HG03108 (cell line): ENCODE measurements at regions not wholly inside any gene's neighbourhood (a gene's known extent, or its start where the extent isn't known, plus 50 kb on each side); places are given as distances from the start of the nearest gene placed in this dataset.
"Not testable (repeated sequence)": the region's sequence is repeated elsewhere in the genome, so short reads cannot be mapped to it uniquely, and the experiment has no call there.

Experiments
- ATAC-seq: cut with Tn5 transposase; IDR thresholded peaks from one replicate; pipeline ENCODE4 v1.9.1; 2021; ENCODE audit warnings: moderate library complexity; ENCODE audit not compliant: unreplicated experiment

- no peak for ATAC-seq
Observed at GRCh38 chr17:31631766-31632165, 227.3 kb downstream of the COPRS start.

DNA sequence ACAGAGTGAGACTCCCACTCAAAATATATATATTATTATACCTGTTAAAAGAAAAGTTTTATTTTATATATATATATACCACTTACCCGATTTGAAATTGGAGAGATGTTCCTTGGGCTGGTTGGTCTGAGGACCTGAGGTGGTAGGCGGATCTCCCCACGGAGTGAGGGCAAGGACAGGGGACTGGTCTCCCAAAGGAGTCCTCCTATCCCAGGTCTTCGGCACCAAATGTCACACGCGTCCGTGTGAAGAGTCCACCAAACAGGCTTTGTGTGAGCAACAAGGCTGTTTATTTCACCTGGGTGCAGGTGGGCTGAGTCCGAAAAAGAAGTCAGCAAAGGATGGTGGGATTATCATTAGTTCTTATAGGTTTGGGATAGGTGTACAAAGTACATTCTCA is 228.2 kb downstream of the COPRS start:
- ATAC-seq: not testable (repeated sequence)

DNA sequence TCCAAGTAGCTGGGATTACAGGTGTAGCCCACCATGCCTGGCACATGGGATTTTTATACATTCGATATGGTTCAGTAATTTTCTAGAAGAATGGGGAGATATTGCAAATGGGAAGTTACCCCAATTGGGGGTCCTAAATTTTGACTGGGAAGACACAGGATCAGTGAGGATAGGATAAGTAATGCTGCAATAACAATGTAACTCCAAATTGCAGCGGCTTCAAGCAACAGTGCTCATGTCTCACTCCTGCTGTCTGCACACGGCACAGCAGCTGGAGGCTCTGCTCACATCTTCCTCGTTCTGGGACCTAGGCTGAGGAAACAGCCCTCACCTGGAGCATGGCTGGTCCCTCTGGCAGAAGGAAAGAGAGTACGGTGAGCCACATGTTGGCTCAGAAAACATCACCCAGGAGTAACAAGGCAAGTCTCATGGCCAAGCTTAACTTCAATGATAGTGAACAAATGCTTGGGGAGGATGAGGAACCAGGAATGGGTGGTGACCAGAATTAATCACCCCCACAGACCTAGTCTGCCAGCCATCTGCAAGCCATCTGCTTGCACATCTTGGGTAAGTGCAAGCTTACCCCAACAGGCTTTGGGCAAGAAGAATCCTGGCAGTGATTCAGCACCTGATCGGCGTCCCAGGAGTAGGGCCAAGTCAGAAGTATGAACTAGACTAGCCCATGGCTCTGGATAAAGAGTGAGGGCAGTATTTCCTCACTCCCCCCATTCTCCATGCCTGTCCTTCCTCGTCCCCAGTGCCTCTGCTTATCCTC is 229.2 kb downstream of the COPRS start:
- ATAC-seq: no peak

- ATAC-seq: no peak
Observed at GRCh38 chr17:31627960-31628359, 231.1 kb downstream of the COPRS start.

- ATAC-seq: no peak
Observed at GRCh38 chr17:31623990-31624389, 232.5 kb downstream of the RAB11FIP4 start.

DNA sequence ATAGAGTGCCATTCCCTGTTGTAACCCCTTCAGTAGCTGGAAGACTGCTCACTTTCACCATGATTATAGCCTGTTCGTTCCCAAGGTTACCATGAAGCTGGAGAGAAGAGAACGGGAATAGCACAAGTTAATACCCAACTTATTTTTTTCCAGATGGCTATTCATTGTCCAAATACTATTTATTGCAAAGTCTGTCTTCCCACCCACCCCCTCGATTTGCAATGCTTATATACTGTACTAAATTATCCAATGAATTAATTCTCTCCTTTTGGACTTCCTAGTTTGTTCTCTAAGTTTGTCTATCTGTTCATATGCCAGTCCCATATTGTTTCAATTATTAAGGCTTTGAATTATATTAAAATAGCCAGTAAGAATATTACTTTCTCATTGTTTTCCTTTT is 231.0 kb downstream of the RAB11FIP4 start:
- ATAC-seq: no peak

GRCh38 chr17:31621566-31621965 is 230.1 kb downstream of the RAB11FIP4 start:
- no peak for ATAC-seq

GRCh38 chr17:31611053-31611452 is 219.6 kb downstream of the RAB11FIP4 start:
- ATAC-seq: not testable (repeated sequence)

GRCh38 chr17:31609996-31610910 is 218.8 kb downstream of the RAB11FIP4 start:
- no peak for ATAC-seq

- no peak for ATAC-seq
Observed at GRCh38 chr17:31609331-31609730, 217.9 kb downstream of the RAB11FIP4 start.

GRCh38 chr17:31608659-31609254 is 217.3 kb downstream of the RAB11FIP4 start:
- no peak for ATAC-seq

GRCh38 chr17:31605761-31606160 is 214.3 kb downstream of the RAB11FIP4 start:
- ATAC-seq: no peak

GRCh38 chr17:31604936-31605335 is 213.5 kb downstream of the RAB11FIP4 start:
- ATAC-seq: no peak

GRCh38 chr17:31600144-31600543 is 208.7 kb downstream of the RAB11FIP4 start:
- not testable (repeated sequence) for ATAC-seq

DNA sequence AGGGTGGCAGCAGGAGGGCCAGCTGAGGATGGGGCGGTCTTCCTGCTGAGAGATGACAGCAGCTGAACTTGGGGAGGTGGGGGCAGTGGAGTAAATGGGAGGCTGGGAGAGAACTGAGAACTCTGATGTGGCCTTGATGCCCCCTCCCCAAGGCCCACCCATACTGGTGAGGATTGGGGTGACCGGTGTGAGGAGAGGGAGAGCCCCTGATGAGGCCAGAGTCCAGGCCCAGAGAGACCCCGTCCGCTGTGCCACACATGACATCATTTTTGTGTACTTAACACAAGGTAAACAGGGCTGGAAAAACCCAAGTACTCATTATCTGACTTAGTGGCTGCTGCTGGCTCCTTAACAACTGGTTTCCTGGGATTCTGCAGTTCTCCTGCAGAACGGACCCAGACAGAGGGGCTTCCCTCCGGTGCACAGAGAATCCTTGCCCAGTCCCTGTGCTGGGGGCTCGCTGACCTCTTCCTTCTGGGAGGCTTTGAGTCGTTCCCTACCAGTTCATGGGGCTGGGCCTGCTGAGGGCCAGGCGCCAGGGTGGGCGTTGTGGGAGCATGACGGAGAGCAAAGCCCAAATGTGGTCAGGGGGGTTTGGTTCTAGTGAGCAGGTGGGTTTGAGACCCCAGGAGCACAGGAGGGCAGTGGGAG is 207.6 kb downstream of the RAB11FIP4 start:
- ATAC-seq: no peak

- no peak for ATAC-seq
Observed at GRCh38 chr17:31598399-31598782, 206.9 kb downstream of the RAB11FIP4 start.

DNA sequence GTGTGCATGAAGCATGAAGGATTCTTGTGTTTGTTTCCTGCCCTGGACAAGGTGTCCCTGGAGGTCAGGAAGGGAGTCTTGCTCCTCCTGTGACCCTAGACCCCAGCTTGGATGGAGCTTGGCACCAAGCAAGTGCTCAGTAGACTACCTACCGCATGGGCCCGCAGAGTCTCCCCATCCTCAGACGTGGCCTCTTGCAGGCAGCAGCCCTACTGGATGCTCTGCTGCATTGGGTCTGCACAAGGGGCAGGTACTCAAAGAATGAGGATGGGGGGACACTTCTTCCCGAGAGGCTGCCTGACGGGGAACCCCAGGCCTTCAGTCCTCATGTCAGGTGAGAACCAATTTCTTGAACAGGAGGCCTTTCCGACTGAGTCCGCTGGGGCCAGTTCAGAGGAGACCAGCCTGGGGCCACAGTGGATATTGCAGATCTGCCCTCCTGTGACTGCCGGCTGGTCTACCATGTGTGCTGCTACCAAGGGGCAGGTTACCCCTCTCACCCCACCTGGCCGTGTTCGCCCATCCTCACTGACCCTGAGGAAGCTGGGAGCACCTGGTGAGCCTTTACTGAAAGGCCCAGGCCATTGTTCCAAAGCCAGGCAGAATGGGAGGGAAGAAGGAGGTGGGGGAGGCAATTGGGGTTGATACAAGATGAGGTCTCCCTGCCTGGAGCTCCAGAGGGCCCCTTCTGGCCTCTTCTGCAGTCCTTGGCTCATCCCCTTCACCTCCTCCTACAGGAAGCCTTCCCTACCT is 206.3 kb downstream of the RAB11FIP4 start:
- ATAC-seq: no peak

- ATAC-seq: peak; percentile 94
Observed at GRCh38 chr17:31596382-31597323, 205.2 kb downstream of the RAB11FIP4 start.

GRCh38 chr17:31595666-31596381 is 204.3 kb downstream of the RAB11FIP4 start:
- no peak for ATAC-seq
